Keratinocyte (primary cell): ENCODE measurements at regions not wholly inside any gene's neighbourhood (a gene's known extent, or its start where the extent isn't known, plus 50 kb on each side); places are given as distances from the start of the nearest gene placed in this dataset.

Source experiments
- EZH2 ChIP-seq: IDR thresholded peaks from one replicate; pipeline ENCODE4 v1.6.1; 2012; ENCODE audit warnings: inconsistent platforms, mild to moderate bottlenecking, low read length, moderate library complexity
- TF ChIP-seq, protein P1 (sequence below), 3 experiments: IDR thresholded peaks in 1 of 3; conservative IDR thresholded peaks in 1 of 3; optimal IDR thresholded peaks in 1 of 3; 2 replicates in 2 of 3; 3 replicates in 1 of 3; pipeline versions ENCODE3 to v1.5.1; 2011; ENCODE audit warnings: low read length in 3 of 3, mild to moderate bottlenecking in 3 of 3, moderate library complexity in 2 of 3, control low read depth in 1 of 3, inconsistent platforms in 1 of 3; ENCODE audit not compliant: insufficient read depth in 2 of 3; ENCODE audit errors: extremely low read depth in 1 of 3

DNA sequence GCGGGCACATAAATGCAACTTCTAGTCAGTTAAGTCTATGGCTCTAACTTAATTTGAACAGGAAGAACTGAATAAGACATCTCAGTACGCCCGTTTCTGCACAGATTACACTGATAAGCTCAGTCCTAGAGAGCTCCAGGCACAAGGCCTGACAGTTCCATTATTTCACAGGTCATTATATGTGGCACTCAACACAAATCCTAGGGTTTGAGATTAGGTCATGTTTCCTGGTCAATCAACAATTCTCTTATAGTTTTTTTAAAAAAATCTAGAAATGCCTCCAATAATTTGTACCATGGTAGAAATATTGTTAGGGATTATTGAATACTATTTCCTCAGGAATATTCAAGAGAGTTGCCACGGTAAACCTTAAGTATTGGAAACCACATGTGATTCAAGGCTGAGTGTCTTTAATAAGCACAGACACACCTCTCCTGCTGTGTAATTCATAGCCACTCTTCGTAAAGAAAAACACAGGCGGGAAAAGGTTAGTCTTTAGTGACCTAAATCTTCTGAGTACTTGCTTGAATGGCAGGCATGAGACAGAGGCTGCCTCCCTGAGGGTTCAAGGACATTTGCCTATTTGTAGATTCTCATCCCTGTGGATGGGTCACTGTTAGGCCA lies 342.9 kb upstream of the ADGRL3 start:
- TF ChIP-seq, protein P1, sequence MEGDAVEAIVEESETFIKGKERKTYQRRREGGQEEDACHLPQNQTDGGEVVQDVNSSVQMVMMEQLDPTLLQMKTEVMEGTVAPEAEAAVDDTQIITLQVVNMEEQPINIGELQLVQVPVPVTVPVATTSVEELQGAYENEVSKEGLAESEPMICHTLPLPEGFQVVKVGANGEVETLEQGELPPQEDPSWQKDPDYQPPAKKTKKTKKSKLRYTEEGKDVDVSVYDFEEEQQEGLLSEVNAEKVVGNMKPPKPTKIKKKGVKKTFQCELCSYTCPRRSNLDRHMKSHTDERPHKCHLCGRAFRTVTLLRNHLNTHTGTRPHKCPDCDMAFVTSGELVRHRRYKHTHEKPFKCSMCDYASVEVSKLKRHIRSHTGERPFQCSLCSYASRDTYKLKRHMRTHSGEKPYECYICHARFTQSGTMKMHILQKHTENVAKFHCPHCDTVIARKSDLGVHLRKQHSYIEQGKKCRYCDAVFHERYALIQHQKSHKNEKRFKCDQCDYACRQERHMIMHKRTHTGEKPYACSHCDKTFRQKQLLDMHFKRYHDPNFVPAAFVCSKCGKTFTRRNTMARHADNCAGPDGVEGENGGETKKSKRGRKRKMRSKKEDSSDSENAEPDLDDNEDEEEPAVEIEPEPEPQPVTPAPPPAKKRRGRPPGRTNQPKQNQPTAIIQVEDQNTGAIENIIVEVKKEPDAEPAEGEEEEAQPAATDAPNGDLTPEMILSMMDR (optimal IDR thresholded peaks at IDR 0.05 in 1 of 3, IDR thresholded peaks at IDR 0.05 in 1 of 3, conservative IDR thresholded peaks at IDR 0.05 in 1 of 3; ENCODE audit: extremely low read depth in 1 of 3, insufficient read depth in 2 of 3, low read length in 3 of 3): no peak
- TF ChIP-seq EZH2: no peak
